GM23248 (cell line): ENCODE measurements at regions not wholly inside any gene's neighbourhood (a gene's known extent, or its start where the extent isn't known, plus 50 kb on each side); places are given as distances from the start of the nearest gene placed in this dataset.

Experiments used
- EZH2 ChIP-seq: fragments of 200-600 bp; sonication (generic); IDR thresholded peaks from 2 replicates; pipeline ENCODE4 v1.6.1; 2018; ENCODE audit warnings: antibody characterized with exemption, mild to moderate bottlenecking; ENCODE audit not compliant: insufficient read depth, poor library complexity, severe bottlenecking
- EZH2phosphoT487 ChIP-seq: fragments of 200-600 bp; sonication (generic); IDR thresholded peaks from 2 replicates; pipeline ENCODE4 v1.6.1; 2018; ENCODE audit warnings: antibody characterized with exemption, moderate library complexity, mild to moderate bottlenecking, low read depth; ENCODE audit not compliant: insufficient read depth

DNA sequence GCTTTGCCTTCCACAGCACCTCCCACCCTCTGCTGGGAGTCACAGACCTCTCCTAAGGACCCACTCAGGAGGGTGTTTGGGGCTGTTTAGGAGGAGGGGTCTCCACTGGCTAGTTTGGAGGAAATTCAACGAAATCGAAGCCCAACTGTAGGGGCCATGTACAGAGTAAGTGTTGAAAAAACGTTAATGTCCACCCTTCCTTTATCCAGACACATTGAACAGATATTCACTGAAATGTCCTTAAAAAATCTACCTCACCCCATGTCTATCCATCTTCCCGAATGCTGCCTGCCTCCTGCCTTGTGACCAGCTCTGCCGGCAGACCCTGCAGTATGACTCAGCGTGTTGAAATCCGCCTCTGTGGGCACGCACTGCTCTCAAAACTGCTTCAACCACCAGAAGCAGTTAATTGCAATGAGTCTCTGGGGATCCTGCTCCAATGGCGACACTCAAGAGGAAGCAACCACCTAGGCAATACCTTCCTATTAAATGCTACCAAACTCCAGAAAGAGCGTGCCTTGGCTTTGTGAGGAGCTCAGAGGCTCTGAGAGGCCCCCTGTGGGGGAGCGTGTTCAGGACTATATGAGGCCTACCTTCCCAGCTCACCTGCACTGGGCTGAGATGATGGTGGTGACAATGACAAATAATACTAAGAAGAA is 61.4 kb upstream of the RTN4 start:
- TF ChIP-seq EZH2phosphoT487: no peak
- no peak for TF ChIP-seq EZH2
